Parathyroid adenoma (tissue), 2 donors: ENCODE measurements at regions not wholly inside any gene's neighbourhood (a gene's known extent, or its start where the extent isn't known, plus 50 kb on each side); places are given as distances from the start of the nearest gene placed in this dataset.

Source experiments
- H2AFZ ChIP-seq: fragments of 300-600 bp; sonication (generic); one replicate; pipeline ENCODE4 v1.7.0; 2017; ENCODE audit warnings: antibody characterized with exemption, mild to moderate bottlenecking
- H3K27ac ChIP-seq: fragments of 300-600 bp; sonication (generic); one replicate; pipeline ENCODE4 v1.7.0; 2017
- H3K27me3 ChIP-seq: fragments of 300-600 bp; sonication (generic); one replicate; pipeline ENCODE4 v1.7.0; 2017; ENCODE audit warnings: low read length; ENCODE audit not compliant: control insufficient read depth, insufficient read depth
- H3K36me3 ChIP-seq: fragments of 300-600 bp; sonication (generic); one replicate; pipeline ENCODE4 v1.7.0; 2017; ENCODE audit warnings: low read length; ENCODE audit not compliant: control insufficient read depth, insufficient read depth
- H3K4me1 ChIP-seq: fragments of 300-600 bp; sonication (generic); one replicate; pipeline ENCODE4 v1.7.0; 2017; ENCODE audit warnings: control low read depth
- H3K4me2 ChIP-seq: fragments of 300-600 bp; sonication (generic); one replicate; pipeline ENCODE4 v1.7.0; 2017; ENCODE audit warnings: low read length
- H3K4me3 ChIP-seq: fragments of 300-600 bp; sonication (generic); one replicate; pipeline ENCODE4 v1.7.0; 2017; ENCODE audit warnings: low read depth, low read length
- H3K79me2 ChIP-seq: fragments of 300-600 bp; sonication (generic); one replicate; pipeline ENCODE4 v1.7.0; 2017; ENCODE audit warnings: control low read depth
- H3K9ac ChIP-seq: fragments of 300-600 bp; sonication (generic); one replicate; pipeline ENCODE4 v1.7.0; 2017; ENCODE audit warnings: mild to moderate bottlenecking
- H3K9me3 ChIP-seq: fragments of 300-600 bp; sonication (generic); one replicate; pipeline ENCODE4 v1.7.0; 2017; ENCODE audit warnings: low read length; ENCODE audit not compliant: control insufficient read depth
- TF ChIP-seq, protein P1 (sequence below): fragments of 300-600 bp; sonication (generic); IDR thresholded peaks from one replicate; pipeline ENCODE4 v1.7.0; 2017; ENCODE audit warnings: antibody characterized with exemption, mild to moderate bottlenecking
- donor health status: primary hyperparathyroidism.

- H3K27me3 ChIP-seq: no peaks in the 10 kb centered on the region
- H3K36me3 ChIP-seq: no peaks in the 10 kb centered on the region
- no peak overlapping the region for H3K4me2 ChIP-seq
- H3K9me3 ChIP-seq: no peaks in the 10 kb centered on the region
- no peak overlapping the region for H3K9ac ChIP-seq
- no peak overlapping the region for H3K27ac ChIP-seq
- no peaks in the 10 kb centered on the region for H3K4me1 ChIP-seq
- no peak overlapping the region for H2AFZ ChIP-seq
- TF ChIP-seq, protein P1, sequence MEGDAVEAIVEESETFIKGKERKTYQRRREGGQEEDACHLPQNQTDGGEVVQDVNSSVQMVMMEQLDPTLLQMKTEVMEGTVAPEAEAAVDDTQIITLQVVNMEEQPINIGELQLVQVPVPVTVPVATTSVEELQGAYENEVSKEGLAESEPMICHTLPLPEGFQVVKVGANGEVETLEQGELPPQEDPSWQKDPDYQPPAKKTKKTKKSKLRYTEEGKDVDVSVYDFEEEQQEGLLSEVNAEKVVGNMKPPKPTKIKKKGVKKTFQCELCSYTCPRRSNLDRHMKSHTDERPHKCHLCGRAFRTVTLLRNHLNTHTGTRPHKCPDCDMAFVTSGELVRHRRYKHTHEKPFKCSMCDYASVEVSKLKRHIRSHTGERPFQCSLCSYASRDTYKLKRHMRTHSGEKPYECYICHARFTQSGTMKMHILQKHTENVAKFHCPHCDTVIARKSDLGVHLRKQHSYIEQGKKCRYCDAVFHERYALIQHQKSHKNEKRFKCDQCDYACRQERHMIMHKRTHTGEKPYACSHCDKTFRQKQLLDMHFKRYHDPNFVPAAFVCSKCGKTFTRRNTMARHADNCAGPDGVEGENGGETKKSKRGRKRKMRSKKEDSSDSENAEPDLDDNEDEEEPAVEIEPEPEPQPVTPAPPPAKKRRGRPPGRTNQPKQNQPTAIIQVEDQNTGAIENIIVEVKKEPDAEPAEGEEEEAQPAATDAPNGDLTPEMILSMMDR: no peak
- H3K4me3 ChIP-seq: no peak overlapping the region
- H3K79me2 ChIP-seq: no peaks in the 10 kb centered on the region
Observed at GRCh38 chr2:157052685-157053224, 204.8 kb upstream of the GALNT5 start.

DNA sequence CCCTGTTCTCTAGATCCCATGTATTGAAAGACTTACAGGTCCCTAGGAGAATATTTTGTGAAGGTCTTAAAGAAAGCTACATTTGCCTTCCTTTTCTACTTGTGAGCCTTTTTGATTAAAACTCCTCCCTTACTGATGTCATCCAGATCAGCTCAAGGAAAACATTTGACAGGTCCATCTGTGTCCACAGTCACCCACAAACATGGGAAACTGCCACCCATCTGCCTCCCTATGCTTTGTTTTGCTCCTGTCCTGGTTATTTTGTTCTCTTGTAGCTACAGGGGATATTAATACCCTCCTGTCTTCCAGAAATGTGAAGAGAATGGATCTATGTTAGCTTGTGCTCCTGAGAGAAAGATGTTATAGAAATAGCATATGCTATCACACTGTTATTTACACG is 203.6 kb upstream of the GALNT5 start:
- Histone ChIP-seq H2AFZ (no peak overlapping the region), H3K27me3 (no peaks in the 10 kb centered on the region), H3K9me3 (no peaks in the 10 kb centered on the region), H3K9ac (no peak overlapping the region), H3K79me2 (no peaks in the 10 kb centered on the region), H3K36me3 (no peaks in the 10 kb centered on the region), H3K4me1 (no peaks in the 10 kb centered on the region), H3K4me3 (no peak overlapping the region), H3K4me2 (no peak overlapping the region), H3K27ac (no peak overlapping the region)
- TF ChIP-seq, protein P1: no peak

GRCh38 chr2:157055660-157056199 is 201.8 kb upstream of the GALNT5 start:
- Histone ChIP-seq H3K4me2 (no peak overlapping the region), H3K79me2 (no peaks in the 10 kb centered on the region), H2AFZ (no peak overlapping the region), H3K9me3 (no peaks in the 10 kb centered on the region), H3K4me1 (no peaks in the 10 kb centered on the region), H3K27ac (no peak overlapping the region), H3K4me3 (no peak overlapping the region), H3K9ac (no peak overlapping the region), H3K27me3 (no peaks in the 10 kb centered on the region), H3K36me3 (no peaks in the 10 kb centered on the region)
- TF ChIP-seq, protein P1: peak; percentile 39

- Histone ChIP-seq H3K9ac (no peak overlapping the region), H3K27ac (no peak overlapping the region), H3K79me2 (no peaks in the 10 kb centered on the region), H2AFZ (no peak overlapping the region), H3K9me3 (no peaks in the 10 kb centered on the region), H3K4me2 (no peak overlapping the region), H3K27me3 (no peaks in the 10 kb centered on the region), H3K4me1 (no peaks in the 10 kb centered on the region), H3K4me3 (no peak overlapping the region), H3K36me3 (no peaks in the 10 kb centered on the region)
- TF ChIP-seq, protein P1: no peak
Observed at GRCh38 chr2:157056200-157056676, 201.3 kb upstream of the GALNT5 start.

- Histone ChIP-seq H3K9ac (no peak overlapping the region), H3K27me3 (no peaks in the 10 kb centered on the region), H3K9me3 (no peaks in the 10 kb centered on the region), H3K4me2 (no peak overlapping the region), H2AFZ (no peak overlapping the region), H3K36me3 (no peaks in the 10 kb centered on the region), H3K4me3 (no peak overlapping the region), H3K27ac (no peak overlapping the region), H3K79me2 (no peaks in the 10 kb centered on the region), H3K4me1 (no peaks in the 10 kb centered on the region)
- TF ChIP-seq, protein P1: no peak
Observed at GRCh38 chr2:157058161-157058560, 199.3 kb upstream of the GALNT5 start.
